Islet precursor cell (in vitro differentiated cells): ENCODE measurements at regions not wholly inside any gene's neighbourhood (a gene's known extent, or its start where the extent isn't known, plus 50 kb on each side); places are given as distances from the start of the nearest gene placed in this dataset.

Source experiments
- DNase-seq: peaks from one replicate; pipeline ENCODE4 v3.0.0-alpha.2; 2018

GRCh38 chrX:34875204-34875603, 67.4 kb upstream of the FAM47B start:
- DNase-seq: no peak

- DNase-seq: no peak
These were observed 65.2 kb upstream of the FAM47B start for GRCh38 chrX:34877436-34877835.

DNA sequence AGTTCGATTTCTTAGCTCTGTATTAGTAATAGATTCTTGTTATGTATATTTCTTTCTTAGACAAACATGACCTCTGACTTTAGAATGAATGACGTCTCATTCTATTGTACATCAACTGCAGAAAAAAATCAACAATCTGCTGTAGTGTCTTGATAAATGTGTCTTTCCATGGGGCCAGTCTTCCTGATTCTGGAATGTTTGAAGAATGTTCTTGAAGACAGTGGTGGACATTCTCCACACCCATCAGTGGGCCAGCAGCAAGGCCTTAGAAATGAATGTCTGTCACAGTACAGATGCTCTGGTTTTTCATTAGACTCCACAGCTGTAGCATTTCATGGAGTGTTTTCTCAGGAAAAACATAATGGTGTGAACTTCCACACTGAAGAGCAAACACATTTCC, 63.2 kb upstream of the FAM47B start:
- DNase-seq: no peak

GRCh38 chrX:34879886-34880285, 62.7 kb upstream of the FAM47B start:
- no peak for DNase-seq

- no peak for DNase-seq
These were observed 61.9 kb upstream of the FAM47B start for GRCh38 chrX:34880656-34881055.

DNA sequence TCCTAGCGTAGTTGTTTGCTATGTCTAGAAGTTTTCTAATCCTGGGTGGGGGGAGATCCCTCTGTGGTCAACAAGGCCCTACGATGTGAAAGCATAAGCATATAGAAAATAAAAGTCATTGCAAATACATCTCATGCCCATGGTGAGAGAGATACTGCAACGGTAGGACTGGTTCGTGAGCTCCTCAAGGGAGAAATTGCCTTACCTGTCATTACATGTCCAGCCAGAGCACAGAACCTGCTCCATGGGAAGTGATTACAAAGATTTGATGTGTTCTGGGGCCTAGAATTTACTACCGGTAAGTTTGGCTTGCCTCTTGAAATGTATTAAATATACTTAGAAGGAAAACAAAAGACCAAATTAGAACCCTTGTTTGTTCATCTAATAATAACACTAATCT, 60.9 kb upstream of the FAM47B start:
- DNase-seq: no peak

- DNase-seq: no peak
These were observed 57.8 kb upstream of the FAM47B start for GRCh38 chrX:34884817-34885216.

- DNase-seq: no peak
These were observed 56.6 kb upstream of the FAM47B start for GRCh38 chrX:34886011-34886410.

DNA sequence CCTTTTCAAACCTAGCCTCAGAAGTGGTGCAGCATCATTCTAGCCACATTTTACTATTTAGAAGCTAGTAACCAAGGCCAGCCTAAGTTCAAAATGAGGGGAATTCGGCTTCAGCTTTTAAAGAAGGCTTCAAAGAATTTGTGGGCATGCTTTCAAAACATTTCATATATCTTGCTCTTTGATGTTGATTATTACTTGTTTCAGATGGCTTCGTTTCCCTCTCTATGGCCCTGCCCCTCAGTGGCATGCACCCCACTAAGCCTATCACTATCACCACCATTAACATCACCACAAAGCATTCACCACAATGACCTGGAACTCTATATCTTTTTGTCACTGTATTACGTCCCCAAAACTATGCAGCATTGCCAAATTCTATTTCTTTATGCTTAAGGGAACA, 51.2 kb upstream of the FAM47B start:
- no peak for DNase-seq
